Astrocyte of the cerebellum (primary cell): ENCODE measurements at regions not wholly inside any gene's neighbourhood (a gene's known extent, or its start where the extent isn't known, plus 50 kb on each side); places are given as distances from the start of the nearest gene placed in this dataset.

Experiments
- DNase-seq: peaks from one replicate; pipeline ENCODE4 v3.0.0-alpha.2; 2011; ENCODE audit warnings: low read depth
- H3K4me3 ChIP-seq: 2 replicates; pipeline ENCODE4 v1.5.1; 2011; ENCODE audit warnings: mild to moderate bottlenecking, low read depth, low read length, moderate library complexity
- CTCF ChIP-seq: IDR thresholded peaks from 2 replicates; pipeline ENCODE4 v1.5.1; 2012; ENCODE audit warnings: low read length, low read depth, moderate library complexity, mild to moderate bottlenecking; ENCODE audit errors: missing control alignments
- in situ Hi-C: cut with HindIII; loops from 2 replicates; pipeline ENCODE4 v1.10.0; 2017; ENCODE audit warnings: low sequenced_read_pairs

DNA sequence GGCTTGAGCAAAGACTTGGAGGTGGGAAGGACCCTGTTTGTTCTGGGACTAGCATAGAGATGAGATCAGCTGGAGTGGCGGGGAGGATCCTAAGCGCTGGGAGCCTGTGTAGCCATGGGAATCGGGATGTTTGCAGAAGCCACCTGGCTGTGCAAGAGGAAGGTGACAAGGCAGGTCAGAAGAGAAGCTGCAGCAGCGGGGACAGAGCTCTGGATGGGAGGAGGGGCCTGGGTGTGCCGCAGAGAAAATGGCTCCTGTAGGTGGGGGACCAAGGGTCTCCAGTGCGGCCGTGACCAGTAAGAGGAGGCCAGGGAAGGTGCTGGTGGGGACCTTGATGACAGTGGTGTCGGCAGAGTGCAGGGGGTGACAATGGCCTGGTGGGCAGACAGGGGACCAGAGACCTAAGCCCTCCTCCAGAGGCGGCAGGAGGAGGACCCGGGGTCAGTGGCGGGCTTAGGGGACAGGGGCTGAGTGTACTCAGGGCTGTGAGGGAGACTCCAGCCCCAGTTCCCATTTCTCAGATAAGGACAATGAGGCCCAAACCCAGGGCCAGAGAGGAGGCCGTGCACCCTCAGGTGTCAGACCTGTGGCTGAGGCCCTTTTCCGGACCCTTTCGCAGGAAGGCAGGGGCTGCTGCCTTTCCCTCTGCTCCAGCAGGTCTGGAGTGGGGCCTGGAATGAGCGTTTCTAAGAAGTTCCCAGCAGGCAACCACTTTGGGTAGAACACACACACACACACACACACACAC lies 206.6 kb upstream of the RTL1 start:
- no peak for TF ChIP-seq CTCF
- no peak for DNase-seq
- in situ Hi-C loops: no loop called here

GRCh38 chr14:101110729-101111619 lies 207.5 kb upstream of the RTL1 start:
- H3K4me3 ChIP-seq: no peak overlapping the region
- in situ Hi-C loops: no loop called here
- no peak for DNase-seq
- TF ChIP-seq CTCF: no peak

More for the DNA sequence above, 206.6 kb upstream of the RTL1 start:
- no peak overlapping the region for H3K4me3 ChIP-seq

DNA sequence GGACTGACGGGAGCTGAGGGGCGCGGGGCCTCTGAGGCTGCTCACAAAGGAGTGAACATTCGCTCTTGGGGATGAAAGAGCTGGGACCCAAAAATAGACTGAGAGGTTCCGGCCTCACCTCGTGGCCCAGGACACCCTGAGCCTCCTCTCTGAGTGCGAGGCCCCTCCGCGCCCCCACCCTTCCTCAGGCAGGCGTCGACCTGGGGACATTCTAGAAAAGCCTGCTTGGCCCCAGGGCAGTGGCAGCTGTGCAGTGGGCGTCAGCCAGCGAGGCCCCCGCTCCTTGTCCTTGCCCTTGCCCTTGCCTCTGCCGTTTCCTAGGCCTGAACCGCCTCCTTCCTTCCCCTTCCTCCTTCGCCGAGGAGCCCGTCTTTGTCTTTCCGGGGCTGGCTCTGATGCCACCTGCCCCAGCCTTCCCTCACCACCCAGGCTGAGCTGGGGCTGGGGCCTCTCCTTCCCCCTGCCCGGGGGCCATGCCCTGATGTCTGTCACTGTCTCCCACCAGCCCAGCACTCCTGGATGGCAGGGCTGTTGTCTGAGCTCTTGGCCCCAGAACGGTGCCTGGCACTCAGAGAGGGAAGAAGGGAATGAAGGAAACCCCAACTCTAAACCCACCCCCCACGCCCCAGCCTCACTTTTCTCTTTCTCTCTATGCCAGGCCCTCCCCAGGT lies 208.2 kb upstream of the RTL1 start:
- no peak overlapping the region for H3K4me3 ChIP-seq
- no peak for DNase-seq
- TF ChIP-seq CTCF: no peak
- in situ Hi-C loops: no loop called here

DNA sequence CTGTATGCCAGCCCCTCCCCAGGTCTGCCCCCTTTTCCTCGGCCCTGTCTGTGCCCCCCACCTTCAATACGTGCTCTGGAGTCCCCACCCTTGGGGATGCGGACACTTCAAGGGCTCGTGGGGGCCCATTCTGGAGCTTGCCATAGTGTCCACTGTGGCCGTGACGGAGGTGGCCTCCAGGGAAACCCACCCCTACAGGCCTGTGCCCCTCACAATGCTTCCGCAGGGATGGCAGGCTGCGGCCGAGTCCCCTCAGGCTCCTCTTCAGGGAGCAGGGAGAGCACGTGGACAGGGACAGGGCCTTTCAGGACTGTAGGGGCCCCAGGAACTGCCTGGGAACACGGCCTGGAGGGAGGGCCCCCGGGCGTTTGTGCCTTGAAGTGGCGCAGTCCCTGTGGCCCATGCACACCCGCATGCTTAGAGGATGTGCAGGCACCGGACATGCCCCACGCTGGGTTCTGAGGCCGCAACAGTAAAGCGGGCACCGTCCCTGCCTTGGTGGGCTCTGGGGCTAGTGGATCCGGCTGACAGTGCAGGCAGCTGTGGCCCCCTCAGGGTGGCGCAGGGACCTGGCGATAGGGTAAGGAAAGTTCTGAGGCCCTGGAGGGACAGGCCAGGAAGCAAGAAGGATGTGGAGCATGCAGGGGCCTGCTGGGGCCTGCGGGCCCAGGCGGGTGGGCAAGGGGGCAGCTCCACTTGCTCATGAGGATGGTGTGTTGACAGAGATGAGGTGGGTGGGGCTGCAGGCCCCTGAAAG lies 209.0 kb upstream of the RTL1 start:
- TF ChIP-seq CTCF: no peak
- no peak for DNase-seq
- no peak overlapping the region for H3K4me3 ChIP-seq
- in situ Hi-C loops: no loop called here

DNA sequence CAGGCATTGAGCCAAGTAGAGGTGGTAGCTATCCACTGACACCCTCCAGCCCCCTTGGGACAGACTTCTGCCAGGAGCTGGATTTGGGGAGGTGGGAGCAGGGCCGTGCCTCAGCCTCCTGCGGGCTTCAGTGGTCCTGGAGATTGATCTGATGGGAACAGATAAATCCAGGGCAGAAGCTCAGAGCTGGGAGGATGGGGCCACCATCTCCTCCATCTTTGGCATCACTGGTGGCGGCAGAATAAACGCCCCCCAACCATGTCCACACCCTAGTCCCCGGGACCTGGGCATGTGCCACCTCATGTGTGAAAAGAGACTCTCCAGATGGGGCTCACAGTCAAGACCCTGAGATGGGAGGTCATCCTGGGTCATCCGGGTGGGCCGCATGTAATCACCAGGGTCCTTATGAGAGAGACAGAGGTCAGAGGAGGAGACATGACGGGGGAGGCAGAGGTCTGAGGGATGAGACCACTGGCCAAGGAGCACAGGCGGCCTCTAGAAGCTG lies 209.6 kb upstream of the RTL1 start:
- H3K4me3 ChIP-seq: no peak overlapping the region
- no peak for TF ChIP-seq CTCF
- DNase-seq: no peak
- in situ Hi-C loops: no loop called here
